22Rv1 (cell line): ENCODE measurements at regions not wholly inside any gene's neighbourhood (a gene's known extent, or its start where the extent isn't known, plus 50 kb on each side); places are given as distances from the start of the nearest gene placed in this dataset.

Experiments used
- ZFX ChIP-seq: fragments of 450-650 bp; IDR thresholded peaks from 2 replicates; pipeline ENCODE4 v1.6.1; 2017; ENCODE audit warnings: antibody characterized with exemption, borderline replicate concordance
- TF ChIP-seq, protein P1 (sequence below): fragments of 450-650 bp; IDR thresholded peaks from 2 replicates; pipeline ENCODE4 v1.5.1; 2017; ENCODE audit warnings: mild to moderate bottlenecking

DNA sequence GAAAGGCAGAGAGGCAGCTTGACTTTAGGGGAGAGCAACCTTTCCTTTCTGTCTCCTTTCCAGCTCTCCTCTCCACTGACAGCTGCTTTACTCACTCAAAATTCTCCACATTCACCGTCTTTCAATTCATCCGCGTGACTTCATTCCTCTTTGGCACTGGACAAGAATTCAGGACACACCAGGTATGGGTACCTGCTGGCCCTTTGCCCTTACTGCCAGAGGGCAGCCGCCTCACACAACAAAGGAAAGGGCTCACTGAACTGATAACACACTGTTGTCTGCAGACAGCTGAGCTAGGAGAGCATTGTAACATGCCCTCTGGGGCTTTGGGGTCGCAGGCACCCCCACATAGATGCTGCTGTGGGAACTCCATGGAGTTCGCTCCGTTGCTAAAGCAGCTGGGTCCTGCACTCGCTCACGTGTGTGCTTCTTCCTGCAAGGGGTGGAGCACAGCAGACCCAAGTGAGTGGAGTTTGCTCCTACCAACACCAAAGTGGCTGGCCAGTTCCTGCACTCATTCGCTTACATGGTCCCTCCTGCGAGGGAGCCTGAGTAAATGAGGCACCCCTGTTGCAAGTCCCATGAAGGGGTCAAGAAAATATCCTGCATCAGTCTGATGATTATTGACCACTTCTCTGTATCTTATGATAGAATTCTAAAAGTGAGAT lies 79.0 kb upstream of the SGO1 start:
- TF ChIP-seq, protein P1, sequence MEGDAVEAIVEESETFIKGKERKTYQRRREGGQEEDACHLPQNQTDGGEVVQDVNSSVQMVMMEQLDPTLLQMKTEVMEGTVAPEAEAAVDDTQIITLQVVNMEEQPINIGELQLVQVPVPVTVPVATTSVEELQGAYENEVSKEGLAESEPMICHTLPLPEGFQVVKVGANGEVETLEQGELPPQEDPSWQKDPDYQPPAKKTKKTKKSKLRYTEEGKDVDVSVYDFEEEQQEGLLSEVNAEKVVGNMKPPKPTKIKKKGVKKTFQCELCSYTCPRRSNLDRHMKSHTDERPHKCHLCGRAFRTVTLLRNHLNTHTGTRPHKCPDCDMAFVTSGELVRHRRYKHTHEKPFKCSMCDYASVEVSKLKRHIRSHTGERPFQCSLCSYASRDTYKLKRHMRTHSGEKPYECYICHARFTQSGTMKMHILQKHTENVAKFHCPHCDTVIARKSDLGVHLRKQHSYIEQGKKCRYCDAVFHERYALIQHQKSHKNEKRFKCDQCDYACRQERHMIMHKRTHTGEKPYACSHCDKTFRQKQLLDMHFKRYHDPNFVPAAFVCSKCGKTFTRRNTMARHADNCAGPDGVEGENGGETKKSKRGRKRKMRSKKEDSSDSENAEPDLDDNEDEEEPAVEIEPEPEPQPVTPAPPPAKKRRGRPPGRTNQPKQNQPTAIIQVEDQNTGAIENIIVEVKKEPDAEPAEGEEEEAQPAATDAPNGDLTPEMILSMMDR = no peak
- TF ChIP-seq ZFX = no peak
